HAP-1 (cell line): ENCODE measurements at regions not wholly inside any gene's neighbourhood (a gene's known extent, or its start where the extent isn't known, plus 50 kb on each side); places are given as distances from the start of the nearest gene placed in this dataset.

Experiments used
- DNase-seq, 2 experiments: peaks; one replicate each; pipeline ENCODE4 v3.0.0-alpha.2; 2016 to 2020; ENCODE audit warnings: low spot score in 2 of 2
- H3K27me3 ChIP-seq: fragments of 250-450 bp; sonication (Bioruptor Pico); 2 replicates; pipeline ENCODE4 v1.5.1; 2020; ENCODE audit warnings: low read depth, mild to moderate bottlenecking, moderate library complexity
- H3K36me3 ChIP-seq: fragments of 250-450 bp; sonication (Bioruptor Pico); replicated peaks from 2 replicates; pipeline ENCODE4 v1.5.1; 2020; ENCODE audit warnings: mild to moderate bottlenecking
- H3K4me1 ChIP-seq: fragments of 250-450 bp; sonication (Bioruptor Pico); 2 replicates; pipeline ENCODE4 v1.5.1; 2020; ENCODE audit warnings: mild to moderate bottlenecking
- H3K4me3 ChIP-seq: fragments of 250-450 bp; sonication (Bioruptor Pico); 2 replicates; pipeline ENCODE4 v1.5.1; 2020; ENCODE audit warnings: mild to moderate bottlenecking, moderate library complexity
- H3K9me3 ChIP-seq: fragments of 250-450 bp; sonication (Bioruptor Pico); 2 replicates; pipeline ENCODE4 v1.5.1; 2020; ENCODE audit warnings: mild to moderate bottlenecking, moderate library complexity
- in situ Hi-C: fragments of 300-500 bp; cut with MboI; formaldehyde crosslinking; loops from 3 replicates; pipeline ENCODE4 v1.14.3; 2020; ENCODE audit warnings: low sequenced_read_pairs, inconsistent platforms, mixed read lengths

DNA sequence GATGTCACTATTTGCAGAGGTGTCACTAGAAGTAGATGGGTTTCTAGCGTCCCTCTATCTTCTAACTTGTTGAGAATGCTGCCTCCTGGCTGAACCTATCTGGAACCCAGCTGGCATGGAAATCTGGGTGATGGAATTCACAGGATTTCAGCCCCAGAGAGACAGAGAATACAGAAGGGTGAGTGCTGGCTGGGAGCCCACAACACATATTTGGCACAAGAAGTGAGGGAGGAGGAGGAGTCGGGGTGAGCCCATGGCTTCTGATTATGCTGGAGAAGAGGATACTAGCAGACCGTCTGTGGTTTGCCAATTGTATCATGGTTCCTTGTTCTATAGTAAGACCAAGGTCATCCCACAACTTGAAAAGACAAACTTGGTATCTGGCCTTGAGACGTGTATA lies 557.8 kb upstream of the SALL1 start:
- Histone ChIP-seq H3K36me3 (no peaks in the 10 kb centered on the region), H3K4me1 (no peaks in the 10 kb centered on the region), H3K27me3 (no peaks in the 10 kb centered on the region), H3K9me3 (no peaks in the 10 kb centered on the region; the same call in 1 of the 2 replicates), H3K4me3 (no peak overlapping the region)
- in situ Hi-C loops: no loop called here
- DNase-seq: no peak

DNA sequence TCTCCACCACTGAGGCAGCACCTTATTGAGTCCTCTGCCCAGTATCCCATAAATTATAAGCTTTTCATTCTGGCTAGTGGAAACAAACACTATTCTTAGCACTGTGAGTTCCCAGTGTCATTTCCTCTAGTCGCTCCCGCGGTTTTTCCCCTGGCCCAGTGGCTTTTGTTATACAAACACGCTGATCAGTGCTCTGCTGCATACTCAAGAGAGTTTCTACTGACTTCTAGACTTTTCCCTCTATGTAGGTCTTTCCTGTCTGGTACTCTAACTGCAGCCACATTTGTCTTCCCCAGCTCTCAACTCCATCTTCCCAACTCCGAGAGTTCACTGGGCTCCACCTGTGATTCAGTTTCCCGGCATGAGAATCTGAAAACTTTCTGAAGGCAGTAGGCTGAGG lies 556.6 kb upstream of the SALL1 start:
- H3K27me3 ChIP-seq: no peaks in the 10 kb centered on the region
- no peak for DNase-seq
- H3K4me3 ChIP-seq: no peak overlapping the region
- no peaks in the 10 kb centered on the region; the same call in 1 of the 2 replicates for H3K9me3 ChIP-seq
- in situ Hi-C loops: no loop called here
- no peaks in the 10 kb centered on the region for H3K36me3 ChIP-seq
- H3K4me1 ChIP-seq: no peaks in the 10 kb centered on the region

DNA sequence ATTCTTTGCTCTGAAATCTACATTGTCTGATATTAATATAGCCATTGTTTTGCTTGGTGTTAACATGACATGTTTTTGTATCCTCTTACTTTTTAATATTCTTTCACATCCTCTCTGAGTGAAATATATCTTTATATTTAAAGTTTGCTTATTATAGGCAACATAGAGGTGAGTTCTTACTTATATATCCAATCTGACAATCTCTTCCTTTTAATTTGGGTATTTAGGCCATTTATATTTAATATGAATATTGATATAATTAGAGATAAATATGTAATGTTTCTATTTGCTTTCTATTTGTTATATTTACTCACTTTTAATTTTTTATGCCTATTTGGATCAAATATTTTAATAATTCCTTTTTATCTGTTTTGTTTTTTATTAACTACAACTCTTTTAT lies 554.1 kb upstream of the SALL1 start:
- H3K27me3 ChIP-seq: no peaks in the 10 kb centered on the region
- H3K4me1 ChIP-seq: no peaks in the 10 kb centered on the region
- no peaks in the 10 kb centered on the region; the same call in 1 of the 2 replicates for H3K9me3 ChIP-seq
- no peak overlapping the region for H3K4me3 ChIP-seq
- DNase-seq: no peak
- in situ Hi-C loops: no loop called here
- H3K36me3 ChIP-seq: no peaks in the 10 kb centered on the region

DNA sequence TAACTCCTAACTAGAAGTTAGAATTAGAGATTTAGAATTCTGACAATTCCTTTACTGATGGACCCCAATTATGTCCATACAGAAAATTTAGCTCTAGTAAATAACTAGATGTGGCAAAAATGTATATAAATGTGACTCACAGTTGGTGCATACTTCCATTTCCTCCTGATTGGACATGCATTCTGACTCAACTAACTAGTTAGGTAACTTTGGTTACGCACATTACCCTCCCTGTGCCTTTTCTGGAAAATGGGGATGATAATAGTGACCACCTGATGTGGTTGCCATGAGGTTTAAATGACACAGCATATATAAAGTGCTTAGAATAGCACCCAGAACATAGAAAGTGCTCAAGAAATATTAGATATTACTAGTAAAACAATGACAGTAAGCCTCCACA lies 550.0 kb upstream of the SALL1 start:
- no peaks in the 10 kb centered on the region for H3K9me3 ChIP-seq
- no peak for DNase-seq
- H3K4me3 ChIP-seq: no peak overlapping the region
- H3K27me3 ChIP-seq: no peaks in the 10 kb centered on the region
- H3K36me3 ChIP-seq: no peaks in the 10 kb centered on the region
- no peaks in the 10 kb centered on the region for H3K4me1 ChIP-seq
- in situ Hi-C loops: no loop called here

DNA sequence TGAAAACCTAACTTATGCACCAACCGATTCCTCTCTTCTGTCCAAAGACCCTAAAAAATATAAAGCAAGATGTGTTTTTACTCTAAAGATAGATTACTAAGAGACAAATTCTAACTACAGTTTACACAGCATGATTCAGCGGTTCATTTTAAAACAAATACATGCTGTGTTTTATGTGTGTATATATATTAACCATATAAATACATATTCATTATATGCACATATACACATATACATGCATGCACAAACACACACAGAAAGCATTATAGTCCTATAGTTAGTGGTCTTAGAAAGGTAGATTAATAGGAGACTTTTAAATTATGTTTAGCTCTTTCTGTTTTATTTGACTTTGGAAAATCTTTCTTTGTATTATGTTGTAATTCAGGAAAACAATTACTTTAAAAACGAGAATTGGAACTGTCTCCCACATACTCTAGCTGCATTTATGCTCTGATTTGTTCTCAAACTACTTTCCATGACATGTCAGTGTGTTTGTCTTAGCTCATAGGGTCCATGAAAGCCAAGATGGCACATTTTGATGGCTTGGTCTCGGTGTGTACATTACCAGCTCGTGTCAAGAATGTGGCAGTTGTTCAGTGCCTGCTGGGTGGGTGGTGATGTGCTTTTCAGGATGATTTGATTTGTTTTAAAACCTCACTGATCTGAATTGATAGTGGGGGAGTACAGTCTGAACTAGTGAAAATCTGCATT lies 548.8 kb upstream of the SALL1 start:
- Histone ChIP-seq H3K9me3 (no peaks in the 10 kb centered on the region), H3K27me3 (no peaks in the 10 kb centered on the region), H3K4me3 (no peak overlapping the region), H3K4me1 (no peaks in the 10 kb centered on the region), H3K36me3 (no peaks in the 10 kb centered on the region)
- no peak for DNase-seq
- in situ Hi-C loops: no loop called here

DNA sequence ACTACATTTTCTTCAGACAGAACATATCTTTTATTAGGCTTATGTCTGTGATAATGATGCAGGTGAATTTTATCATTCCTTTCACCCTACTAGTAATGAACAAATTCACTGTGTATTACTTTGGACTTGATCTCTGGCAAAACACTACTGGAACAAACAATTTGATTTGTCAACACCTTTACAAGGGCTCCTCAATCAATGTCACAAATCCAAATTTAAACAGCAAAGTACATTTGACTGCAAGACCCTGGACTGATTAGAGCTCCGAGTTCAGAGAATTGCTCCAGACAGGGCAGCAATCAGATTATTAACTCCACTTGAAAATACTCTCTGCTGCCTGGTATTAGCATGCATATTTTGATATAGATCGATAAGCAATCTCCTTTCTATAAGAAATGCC lies 547.6 kb upstream of the SALL1 start:
- in situ Hi-C loops: no loop called here
- Histone ChIP-seq H3K9me3 (no peaks in the 10 kb centered on the region), H3K27me3 (no peaks in the 10 kb centered on the region), H3K36me3 (no peaks in the 10 kb centered on the region), H3K4me1 (no peaks in the 10 kb centered on the region), H3K4me3 (no peak overlapping the region)
- no peak for DNase-seq

DNA sequence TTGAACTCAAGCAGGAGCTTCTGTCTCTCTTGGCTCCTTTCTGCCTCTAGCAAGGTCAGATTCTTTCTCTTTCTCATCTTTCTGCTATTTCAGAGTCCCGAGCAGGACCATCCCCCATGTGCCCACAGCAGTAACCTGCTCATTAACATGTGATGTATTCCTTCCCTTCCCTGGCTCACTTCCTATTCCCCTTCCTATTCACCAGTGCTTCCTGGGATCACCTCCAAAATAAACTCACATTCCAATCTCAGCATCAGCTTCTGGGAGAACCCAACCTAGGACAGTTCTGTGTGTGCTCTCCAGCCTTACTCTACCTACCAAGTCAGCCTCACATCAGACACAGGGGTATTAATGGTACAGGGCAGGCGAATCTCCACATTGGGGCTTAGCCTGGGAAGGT lies 546.4 kb upstream of the SALL1 start:
- in situ Hi-C loops: no loop called here
- no peak for DNase-seq
- Histone ChIP-seq H3K36me3 (no peaks in the 10 kb centered on the region), H3K9me3 (no peaks in the 10 kb centered on the region), H3K4me1 (no peaks in the 10 kb centered on the region), H3K4me3 (no peak overlapping the region), H3K27me3 (no peaks in the 10 kb centered on the region)

DNA sequence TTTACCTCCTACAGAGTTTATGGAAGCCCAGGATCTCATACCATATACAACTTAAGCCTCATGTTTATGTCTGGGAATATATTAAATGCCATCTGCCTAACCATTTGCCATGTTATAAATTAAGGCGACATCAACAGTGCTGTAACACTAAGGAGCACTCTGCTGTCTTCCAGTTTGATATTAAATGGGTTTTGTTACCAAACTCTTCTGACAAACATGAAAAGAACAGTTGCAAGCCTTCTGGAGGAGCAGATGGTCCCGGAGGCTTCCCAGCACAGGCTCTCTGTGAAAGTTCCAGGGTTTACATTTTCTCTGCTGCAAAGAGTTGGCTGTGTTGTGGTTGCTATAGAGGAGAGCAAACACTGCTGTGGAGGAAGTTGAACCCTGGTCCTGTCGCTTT lies 545.3 kb upstream of the SALL1 start:
- Histone ChIP-seq H3K9me3 (no peaks in the 10 kb centered on the region), H3K27me3 (no peaks in the 10 kb centered on the region), H3K4me3 (no peak overlapping the region), H3K4me1 (no peaks in the 10 kb centered on the region), H3K36me3 (no peaks in the 10 kb centered on the region)
- DNase-seq: no peak
- in situ Hi-C loops: no loop called here

DNA sequence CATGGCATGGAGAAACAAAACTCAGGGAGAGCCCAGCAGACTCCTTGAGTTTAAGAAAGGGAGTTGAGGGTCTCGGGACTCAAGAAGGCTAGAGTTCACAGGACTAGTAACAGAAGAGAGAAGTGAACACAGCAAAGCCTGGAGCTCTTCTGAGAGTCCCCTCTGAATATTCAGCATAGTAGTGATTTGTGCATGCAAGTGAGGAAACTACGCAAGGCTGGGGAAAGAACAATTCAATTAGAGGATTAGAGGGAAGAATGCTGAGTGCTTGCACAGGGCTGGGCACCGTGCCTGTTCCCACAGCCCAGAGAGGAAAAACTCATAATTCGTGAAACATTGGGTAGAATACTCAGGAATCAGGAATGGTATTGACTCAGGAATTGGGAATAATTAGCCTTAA lies 540.0 kb upstream of the SALL1 start:
- Histone ChIP-seq H3K9me3 (no peaks in the 10 kb centered on the region), H3K4me1 (no peaks in the 10 kb centered on the region), H3K4me3 (no peak overlapping the region), H3K27me3 (no peaks in the 10 kb centered on the region), H3K36me3 (no peaks in the 10 kb centered on the region)
- DNase-seq: no peak
- in situ Hi-C loops: no loop called here

DNA sequence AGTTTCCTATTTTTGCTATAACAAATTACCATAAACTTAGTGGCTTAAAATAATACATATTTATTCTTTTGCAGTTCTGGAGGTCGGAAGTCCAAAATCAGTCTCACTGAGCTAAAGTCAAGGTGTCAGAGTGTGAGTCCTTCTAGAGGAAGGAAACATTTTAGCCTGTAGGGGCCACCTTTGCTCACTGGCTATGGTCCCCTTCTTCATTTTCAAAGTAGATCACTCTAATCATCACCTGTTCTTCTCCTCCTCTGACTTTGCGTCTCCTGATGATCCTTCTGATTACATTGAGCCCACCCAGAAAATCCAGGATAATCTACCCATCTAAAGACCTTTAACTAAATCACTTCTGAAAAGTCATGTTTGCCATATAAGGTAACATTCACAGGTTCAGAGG lies 534.4 kb upstream of the SALL1 start:
- Histone ChIP-seq H3K4me1 (peaks cover 12% of the 10 kb centered on the region), H3K9me3 (no peaks in the 10 kb centered on the region), H3K4me3 (no peak overlapping the region), H3K27me3 (no peaks in the 10 kb centered on the region), H3K36me3 (no peaks in the 10 kb centered on the region)
- in situ Hi-C loops: no loop called here
- no peak for DNase-seq

DNA sequence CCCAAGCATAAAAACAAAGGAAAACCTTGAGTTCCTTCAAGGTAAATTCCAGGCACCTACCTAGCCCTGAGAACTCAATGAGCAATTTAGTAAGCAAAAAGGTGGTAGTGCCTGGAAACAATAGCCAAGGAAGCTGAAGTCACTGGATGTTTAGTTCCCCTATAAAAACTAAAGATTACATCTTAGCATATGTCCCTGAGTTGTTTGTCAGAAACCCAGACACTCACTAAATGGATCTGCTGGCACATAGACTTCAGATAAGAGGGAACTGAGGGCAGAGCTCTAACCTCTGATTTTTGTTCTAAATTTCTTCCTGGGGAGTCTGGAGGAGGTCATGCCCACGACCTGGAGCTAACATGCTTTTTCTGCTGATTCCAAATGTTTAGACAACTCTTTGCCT lies 532.8 kb upstream of the SALL1 start:
- Histone ChIP-seq H3K4me3 (no peak overlapping the region), H3K27me3 (no peaks in the 10 kb centered on the region), H3K9me3 (no peaks in the 10 kb centered on the region), H3K4me1 (peaks cover 12% of the 10 kb centered on the region), H3K36me3 (no peaks in the 10 kb centered on the region)
- in situ Hi-C loops: no loop called here
- no peak for DNase-seq

DNA sequence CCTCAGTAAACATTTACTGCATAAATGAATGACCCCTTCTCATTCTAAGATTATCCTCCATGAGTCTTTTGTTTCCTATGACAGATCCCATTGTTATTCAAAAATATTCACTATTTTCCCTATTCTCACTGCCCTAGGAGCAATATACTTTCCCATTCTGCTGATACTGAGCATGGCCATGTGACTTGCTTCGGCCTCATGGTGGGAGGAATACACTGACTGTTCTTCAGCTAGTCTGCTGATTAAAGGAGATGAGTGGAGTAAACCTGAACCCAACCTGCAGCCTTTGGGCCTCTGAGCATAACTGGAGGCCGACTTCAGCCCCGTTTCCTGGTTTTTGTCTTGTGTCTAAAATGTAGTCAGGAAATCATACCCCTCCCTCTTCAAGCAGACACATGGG lies 531.8 kb upstream of the SALL1 start:
- DNase-seq: peak; percentile 67 to 86
- in situ Hi-C loops: no loop called here
- Histone ChIP-seq H3K4me3 (no peak overlapping the region), H3K4me1 (peaks cover 12% of the 10 kb centered on the region), H3K27me3 (no peaks in the 10 kb centered on the region), H3K9me3 (no peaks in the 10 kb centered on the region), H3K36me3 (no peaks in the 10 kb centered on the region)

DNA sequence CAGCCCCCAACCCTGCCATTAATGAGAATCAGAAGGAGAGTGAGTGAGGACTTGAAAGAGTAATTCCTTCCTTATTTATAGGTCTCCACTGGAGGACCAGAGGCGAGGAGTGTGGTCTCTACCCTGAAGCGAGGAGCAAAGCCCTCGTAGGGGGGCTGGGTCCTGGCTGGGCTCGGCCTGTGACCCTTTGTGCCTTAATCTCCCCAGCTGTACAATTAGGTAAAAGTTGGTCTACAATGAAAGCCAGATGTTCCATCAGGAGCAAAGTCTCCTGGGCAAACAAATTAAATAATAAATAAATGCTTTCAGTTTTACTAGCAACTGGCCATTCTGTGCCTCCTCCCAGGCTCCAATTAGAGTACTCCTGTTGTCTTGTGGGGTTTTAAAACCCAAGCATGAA lies 523.5 kb upstream of the SALL1 start:
- in situ Hi-C loops: no loop called here
- Histone ChIP-seq H3K27me3 (no peaks in the 10 kb centered on the region), H3K9me3 (no peaks in the 10 kb centered on the region), H3K4me1 (peaks cover 3% of the 10 kb centered on the region; the same call in 1 of the 2 replicates), H3K36me3 (no peaks in the 10 kb centered on the region), H3K4me3 (no peak overlapping the region)
- DNase-seq: no peak

DNA sequence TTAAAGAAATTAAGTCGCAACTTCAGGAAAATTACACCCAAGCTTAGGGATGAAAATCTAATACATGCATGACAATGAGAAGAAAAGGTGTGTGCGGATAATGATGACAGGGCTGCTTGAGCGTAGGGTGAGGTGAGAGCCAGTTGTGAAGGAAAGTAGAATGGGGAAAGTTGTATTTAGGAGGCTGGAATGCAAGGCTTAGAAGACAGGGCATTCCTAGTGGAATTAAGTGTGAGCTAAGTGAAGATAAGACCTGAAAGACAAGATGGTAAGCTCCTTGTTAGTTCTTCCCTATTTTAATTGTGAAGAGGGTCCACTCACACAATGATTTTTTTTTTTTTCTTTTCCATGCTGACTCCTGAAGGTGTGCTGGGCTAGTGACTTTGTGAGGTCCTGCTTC lies 519.5 kb upstream of the SALL1 start:
- peak; percentile 16 to 43 for DNase-seq
- in situ Hi-C loops: no loop called here
- Histone ChIP-seq H3K36me3 (no peaks in the 10 kb centered on the region), H3K27me3 (no peaks in the 10 kb centered on the region), H3K4me1 (peaks cover 3% of the 10 kb centered on the region; the same call in 1 of the 2 replicates), H3K9me3 (no peaks in the 10 kb centered on the region), H3K4me3 (no peak overlapping the region)

DNA sequence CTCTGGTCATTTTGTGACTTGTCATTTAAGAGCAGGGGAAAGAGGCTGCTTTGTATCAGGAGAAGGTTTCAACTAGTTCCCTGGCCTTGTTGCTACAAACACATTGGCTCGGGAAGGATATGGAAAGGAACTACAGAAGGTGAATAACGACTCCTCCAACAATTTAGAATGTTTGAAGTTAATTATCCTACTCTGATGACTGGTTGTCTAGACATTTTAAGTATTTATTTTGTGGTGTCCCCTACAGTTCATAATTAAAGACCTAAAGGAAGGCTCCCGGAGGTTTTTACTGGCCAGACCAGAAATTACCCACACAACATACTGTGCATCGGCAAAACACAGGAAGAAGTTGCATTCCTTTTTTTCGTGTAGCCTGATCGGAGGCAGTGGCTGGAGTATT lies 515.8 kb upstream of the SALL1 start:
- H3K27me3 ChIP-seq: no peaks in the 10 kb centered on the region
- H3K4me1 ChIP-seq: peaks cover 3% of the 10 kb centered on the region; the same call in 1 of the 2 replicates
- in situ Hi-C loops: no loop called here
- no peaks in the 10 kb centered on the region for H3K9me3 ChIP-seq
- no peaks in the 10 kb centered on the region for H3K36me3 ChIP-seq
- no peak overlapping the region for H3K4me3 ChIP-seq
- DNase-seq: no peak
